ENCODE measurements at regions not wholly inside any gene's neighbourhood (a gene's known extent, or its start where the extent isn't known, plus 50 kb on each side); places are given as distances from the start of the nearest gene placed in this dataset.

DNA sequence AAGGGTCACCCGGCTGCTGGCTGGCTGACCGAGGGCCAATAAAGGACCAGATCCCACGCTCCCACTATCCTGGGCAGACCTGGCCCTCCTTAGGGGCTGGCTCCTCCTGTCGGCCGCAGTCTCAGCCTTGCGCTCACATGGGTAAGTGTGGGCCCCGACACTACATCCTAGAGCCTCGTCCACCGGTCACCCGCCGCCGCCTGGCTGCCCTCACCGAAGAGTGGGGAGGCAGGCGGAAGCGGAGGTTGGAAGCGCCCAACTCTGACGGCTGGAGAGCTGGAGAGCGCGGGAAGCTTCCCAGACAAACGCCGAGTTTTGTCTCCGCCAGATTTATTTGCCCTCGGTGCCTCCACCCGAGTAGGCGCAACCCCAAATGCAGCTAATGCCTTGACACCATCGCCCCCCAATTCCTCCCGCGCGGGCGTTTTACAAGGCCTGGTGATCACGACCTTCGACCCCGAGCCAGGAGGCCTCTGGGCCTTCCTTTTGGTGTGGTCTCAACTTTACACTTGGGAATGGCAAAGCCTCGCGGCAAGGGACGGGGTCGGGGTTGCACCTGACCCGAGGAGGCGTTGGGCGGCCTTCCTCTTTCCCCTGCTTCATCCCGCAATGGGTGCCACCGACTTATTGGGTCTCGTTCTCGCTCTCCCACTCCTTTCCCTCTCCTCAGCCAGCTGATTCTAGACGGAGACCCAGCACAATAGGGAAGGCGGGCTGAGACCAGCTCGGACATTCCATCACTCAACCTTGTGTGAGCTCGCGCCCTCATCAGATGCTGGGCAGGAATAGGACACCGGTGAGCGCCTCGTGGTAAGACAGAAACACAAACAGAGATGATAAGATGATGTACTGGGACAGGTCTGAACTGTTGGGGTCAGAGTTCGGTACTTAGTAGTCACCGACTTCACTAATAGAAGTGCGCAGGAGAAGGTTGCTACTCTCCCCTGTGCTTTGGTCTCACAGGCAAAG lies 78.3 kb upstream of the ANO4 start:
- TF ChIP-seq, protein P1, sequence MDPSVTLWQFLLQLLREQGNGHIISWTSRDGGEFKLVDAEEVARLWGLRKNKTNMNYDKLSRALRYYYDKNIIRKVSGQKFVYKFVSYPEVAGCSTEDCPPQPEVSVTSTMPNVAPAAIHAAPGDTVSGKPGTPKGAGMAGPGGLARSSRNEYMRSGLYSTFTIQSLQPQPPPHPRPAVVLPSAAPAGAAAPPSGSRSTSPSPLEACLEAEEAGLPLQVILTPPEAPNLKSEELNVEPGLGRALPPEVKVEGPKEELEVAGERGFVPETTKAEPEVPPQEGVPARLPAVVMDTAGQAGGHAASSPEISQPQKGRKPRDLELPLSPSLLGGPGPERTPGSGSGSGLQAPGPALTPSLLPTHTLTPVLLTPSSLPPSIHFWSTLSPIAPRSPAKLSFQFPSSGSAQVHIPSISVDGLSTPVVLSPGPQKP (CRISPR knock-in tag; IDR thresholded peaks at IDR 0.05) = no peak
- no peak for TF ChIP-seq SNIP1 (IDR thresholded peaks at IDR 0.05; ENCODE audit: low read depth)
- no peak for TF ChIP-seq POLR2AphosphoS5 (IDR thresholded peaks at IDR 0.05; ENCODE audit: control insufficient read depth, insufficient read depth, low read depth, low read length)
- TF ChIP-seq EZH2 (IDR thresholded peaks at IDR 0.05; ENCODE audit: borderline replicate concordance, low read depth, low read length) = no peak
- TF ChIP-seq CBX8 (IDR thresholded peaks at IDR 0.05; ENCODE audit: borderline replicate concordance, extremely low read depth, low read depth, low read length, poor library complexity, severe bottlenecking) = no peak

Measured in K562 (cell line).